Activated T-cell treated with anti-CD3 and anti-CD28 coated beads for 24 hours (primary cell): ENCODE measurements at regions not wholly inside any gene's neighbourhood (a gene's known extent, or its start where the extent isn't known, plus 50 kb on each side); places are given as distances from the start of the nearest gene placed in this dataset.
"Not testable (repeated sequence)": the region's sequence is repeated elsewhere in the genome, so short reads cannot be mapped to it uniquely, and the experiment has no call there.

Experiments used
- DNase-seq: peaks from one replicate; pipeline ENCODE4 v3.0.0-alpha.2; 2020; ENCODE audit warnings: low read depth

DNA sequence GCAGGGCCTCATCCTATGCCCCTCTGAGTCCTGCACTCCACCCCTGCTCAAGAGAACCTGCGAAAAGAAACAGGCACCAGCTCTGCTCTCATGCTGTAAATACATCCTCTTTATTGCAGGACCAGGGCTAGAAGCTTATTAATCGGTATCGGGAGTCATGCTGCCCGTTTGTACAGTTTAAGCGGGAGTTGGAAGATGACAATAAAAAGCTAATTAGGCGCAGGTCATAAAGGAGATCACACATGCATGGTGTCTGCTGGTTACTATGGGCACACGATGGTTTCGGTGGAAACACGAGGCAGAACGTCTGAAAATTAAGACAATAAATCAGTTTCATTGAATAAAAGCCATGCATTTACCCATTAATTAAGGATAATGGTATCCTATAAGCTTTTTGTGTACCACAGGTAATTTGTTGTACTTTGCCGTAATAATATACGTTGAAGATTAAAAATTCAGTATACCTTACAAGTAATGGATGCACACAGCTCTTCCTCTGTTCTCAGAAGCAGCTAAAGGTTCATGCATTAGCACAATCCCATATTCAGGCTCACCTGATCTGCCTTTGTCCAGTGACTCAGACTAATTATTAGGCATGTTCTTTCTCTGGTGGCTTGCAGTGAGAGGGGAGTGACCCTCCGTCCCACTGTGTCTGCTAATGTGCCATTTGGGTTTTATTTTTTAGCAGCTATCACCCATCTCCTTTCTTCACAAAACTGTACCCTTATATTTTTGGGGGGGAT is 406.0 kb downstream of the TSHZ3 start:
- no peak for DNase-seq

DNA sequence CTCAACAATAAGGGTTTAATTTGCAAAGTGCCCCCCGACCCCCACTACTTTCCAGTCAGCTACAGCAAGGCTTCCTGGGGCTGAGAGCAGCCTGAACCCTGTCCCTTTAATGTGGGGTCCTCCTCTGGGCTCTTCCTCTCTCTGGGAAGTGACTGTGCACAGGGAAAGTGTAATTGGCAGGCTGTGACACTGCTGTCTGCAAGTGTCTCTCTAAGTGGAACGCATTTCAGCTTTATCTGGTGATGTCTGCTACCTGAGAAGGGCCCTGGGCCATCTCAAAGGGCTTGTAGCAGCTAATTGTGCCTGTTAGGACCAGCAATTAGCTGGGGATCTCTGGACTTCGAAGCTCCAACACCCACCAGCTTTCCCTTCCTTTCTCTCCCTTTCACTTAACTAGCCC is 406.6 kb downstream of the TSHZ3 start:
- DNase-seq, result no peak

DNA sequence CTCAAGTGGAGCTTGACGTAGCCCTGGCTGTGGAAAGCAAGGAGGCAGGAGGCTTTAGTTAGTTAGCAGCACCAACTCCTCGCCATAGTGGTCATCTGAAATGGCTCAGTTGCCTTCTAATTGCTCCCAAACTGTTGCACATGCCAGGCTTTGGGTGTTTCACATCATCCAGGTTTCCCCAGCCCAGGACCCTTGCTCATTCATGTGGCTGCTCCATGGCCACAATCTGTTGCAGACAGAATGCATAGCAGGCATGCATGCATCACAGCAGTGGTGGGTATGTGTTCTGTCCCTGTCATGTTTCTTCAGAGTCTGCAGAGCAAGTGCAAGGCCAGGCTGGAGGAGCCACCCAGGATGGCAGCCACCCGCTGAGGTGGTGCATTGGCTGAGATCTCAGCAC is 407.6 kb downstream of the TSHZ3 start:
- no peak for DNase-seq

DNA sequence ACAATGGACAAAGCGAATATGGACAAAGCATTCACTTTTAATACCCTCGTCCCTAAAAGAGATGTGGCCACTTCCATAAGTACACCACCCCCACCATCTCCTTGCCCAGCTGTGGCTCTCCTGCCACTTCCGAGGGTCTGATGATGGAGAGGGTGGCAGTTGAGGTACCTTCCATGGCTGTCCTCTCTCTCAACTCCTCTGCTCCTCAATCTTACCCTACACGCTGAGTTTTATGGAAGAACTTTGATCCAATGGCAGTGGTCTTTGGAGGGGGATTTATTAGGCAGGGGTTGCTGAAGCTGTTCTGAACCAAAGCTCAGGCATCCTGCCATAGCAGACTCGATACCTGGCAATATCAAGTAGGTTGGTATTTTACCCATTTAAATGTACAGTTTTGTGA is 413.0 kb downstream of the TSHZ3 start:
- DNase-seq, result no peak

DNA sequence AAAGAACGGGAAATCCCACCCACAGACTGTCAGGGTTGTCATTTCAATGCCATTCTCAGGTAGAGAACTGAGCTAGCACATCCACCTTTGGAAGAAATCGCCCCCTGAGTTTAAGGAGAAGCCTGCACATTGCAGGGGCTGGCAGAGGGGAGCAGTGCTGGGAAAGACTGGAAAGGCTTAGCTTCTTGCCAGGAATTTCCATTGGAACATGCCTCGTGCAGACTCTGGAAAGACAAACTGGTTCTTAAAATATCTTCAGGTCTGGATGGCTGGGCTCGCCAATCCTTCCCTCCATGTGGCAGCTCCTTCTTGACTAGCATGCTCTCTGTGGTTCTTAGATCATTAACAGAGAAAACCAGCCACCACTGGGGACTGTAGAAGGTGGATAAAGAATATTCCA is 414.1 kb downstream of the TSHZ3 start:
- no peak for DNase-seq

DNA sequence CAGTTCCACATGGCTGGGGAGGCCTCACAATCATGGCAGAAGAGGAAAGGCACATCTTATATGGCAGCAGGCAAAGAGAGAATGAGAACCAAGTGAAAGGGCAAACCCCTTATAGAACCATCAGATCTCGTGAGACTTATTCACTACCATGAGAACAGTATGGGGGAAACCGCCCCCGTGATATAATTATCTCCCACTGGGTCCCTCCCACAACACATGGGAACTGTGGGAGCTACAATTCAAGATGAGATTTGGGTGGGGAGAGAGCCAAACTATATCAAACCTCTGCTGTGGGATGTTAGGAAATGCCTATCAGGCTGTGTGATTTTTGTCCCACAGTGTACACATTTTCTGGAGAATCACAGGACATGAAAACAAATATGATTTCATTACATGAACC is 415.8 kb downstream of the TSHZ3 start:
- not testable (repeated sequence) for DNase-seq

DNA sequence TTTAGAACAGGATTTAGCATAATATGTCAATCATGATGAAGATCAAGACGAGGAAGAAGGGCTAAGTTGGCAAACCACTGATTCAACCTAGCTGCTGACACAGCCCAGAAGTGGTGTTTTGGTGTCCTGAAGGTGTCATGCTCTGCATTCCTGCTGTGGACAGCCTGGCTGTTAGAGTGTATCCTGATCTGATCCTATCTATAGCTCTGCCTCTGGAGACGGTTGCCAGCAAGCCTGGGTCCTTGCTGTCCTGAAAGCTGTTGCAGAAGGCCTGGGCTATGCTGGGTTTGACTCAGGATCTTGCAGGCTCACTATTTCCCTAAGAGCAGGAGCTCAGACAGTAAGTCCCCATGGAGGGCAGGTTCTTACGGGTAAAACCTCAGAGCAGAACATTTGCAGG is 416.4 kb downstream of the TSHZ3 start:
- DNase-seq, result no peak

DNA sequence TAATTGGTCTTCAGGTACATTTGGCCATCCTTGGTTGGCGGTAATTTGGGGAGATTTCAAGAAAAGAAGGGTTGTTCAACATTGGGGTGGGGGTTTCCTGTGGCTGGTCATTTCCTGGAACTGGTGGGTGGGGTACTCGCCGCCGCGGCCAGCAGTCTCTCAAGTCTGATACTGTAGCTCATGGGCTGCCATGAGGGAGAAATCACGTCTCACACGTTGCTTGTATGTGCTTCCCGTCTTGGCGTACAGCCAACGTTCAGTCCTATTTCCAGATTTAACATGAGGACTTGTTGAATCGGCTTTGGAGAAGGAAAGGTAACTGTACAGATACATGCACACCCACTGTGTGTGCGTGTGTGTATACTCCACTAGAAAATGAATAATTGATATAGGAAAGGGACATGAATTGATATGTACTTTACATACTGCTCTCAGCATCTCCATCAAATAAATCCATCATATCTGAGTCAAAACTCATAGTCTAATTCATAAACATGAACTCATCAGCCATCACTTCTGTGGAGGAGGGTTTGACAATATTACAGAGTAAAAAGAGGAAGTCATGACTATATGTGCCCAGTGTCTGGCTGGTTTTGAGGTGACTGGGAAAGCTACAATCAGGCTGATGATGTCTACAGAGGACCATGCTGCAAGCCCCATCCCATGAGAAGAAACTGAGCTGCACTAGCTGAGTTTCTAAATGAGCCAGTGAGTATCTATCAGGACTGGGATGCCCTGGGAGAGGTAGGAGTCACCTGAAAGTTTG is 418.1 kb downstream of the TSHZ3 start:
- DNase-seq, result no peak

DNA sequence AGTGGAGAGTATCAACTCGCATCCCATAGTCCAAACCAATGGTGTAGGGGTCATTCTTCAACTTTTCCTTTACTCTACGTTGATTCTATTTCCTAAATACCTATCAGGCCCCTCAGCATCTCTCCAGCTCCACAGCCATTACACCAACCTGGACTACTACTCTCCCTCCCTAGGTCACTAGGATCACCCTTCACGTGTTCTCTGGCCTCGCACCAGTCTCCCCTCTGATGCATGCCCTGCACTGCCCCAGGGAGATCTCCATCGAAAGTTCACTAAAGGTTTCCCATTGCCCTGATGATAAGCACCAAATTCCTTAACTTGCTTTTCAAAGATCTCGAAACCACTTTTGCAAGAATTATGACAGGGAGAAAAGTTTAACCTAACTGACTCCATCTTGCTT is 421.5 kb downstream of the TSHZ3 start:
- no peak for DNase-seq

DNA sequence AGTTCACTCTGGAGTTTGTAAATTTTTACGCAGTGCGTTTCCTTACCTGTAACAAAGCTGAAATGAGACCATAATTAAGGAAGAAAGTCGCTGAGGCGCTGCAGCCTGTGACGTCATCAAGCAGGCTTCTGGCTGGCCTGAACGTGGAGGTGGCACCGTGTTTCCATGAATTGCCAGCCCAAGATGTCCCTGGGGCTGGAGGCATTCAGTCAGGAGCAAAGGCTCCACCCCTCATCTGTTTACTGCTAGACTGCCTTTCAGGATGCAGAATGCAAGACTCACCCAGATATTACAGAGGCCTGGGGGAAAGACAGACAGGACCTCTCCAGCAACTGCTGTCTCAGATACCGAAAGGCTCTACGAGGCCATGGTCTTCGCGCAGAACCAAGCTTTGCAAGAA is 424.6 kb downstream of the TSHZ3 start:
- no peak for DNase-seq

DNA sequence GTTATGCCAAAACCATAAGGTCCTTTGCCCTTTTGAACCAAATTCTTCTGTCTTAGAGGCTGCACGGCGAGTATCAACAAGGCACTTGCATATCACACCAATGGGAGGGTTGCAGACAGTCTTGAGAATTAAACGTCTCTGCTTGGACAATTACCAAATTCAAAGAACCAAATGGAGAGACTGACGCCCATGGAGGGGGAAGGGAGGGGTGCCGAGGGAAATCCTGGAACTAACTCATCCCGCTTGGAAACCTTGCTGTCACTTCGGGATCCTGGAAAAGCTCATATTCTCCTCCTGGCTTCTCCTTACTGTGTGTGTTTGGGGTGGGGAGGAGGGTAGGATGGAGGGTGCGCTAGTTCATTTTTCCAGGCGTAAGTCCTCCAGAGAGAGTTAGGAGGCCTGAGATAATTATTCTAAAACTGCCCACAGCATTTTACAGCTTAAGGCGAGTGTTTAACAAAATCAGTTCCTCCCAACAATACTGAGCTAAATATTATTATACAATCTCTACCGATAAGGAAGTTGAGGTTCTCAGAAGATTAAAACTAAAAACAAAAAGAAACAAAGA is 425.1 kb downstream of the TSHZ3 start:
- no peak for DNase-seq

DNA sequence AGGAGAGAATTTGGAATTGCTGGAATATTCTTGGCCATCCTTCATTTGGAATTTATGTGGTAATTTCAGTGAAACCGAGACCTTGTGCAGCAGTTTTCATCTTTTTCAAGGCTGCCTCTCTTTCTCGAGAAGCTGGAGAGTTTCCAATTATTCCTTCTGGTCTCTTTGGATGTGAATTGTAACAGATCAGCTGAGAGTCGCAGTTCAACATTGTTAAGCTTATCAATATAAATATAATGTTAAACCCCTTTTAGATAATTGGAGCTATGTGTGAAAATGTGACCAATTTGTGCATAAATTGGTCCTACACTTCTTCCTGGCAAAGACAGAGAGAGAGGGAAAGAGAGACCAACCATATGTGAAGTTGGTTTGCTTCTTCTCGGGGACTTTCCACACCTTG is 425.6 kb downstream of the TSHZ3 start:
- no peak for DNase-seq

DNA sequence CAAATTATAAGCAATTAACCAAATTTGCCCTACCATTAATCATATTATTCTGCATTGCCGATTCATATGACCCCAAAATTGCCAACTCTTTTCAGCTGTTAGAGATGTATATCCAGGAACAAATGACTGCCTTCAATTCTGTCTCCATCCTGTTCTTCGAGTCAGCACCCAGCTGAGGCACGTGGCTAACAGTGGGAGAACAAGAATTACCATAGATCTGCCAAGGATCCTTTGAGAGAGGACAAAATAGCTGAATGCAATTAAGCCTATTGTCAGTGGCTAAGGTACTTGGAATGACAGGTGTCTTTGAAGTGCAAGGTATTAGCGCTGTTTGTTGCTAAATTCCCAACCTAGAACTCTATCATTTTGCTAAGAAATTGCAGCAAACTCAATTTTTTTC is 426.1 kb downstream of the TSHZ3 start:
- DNase-seq, result no peak

DNA sequence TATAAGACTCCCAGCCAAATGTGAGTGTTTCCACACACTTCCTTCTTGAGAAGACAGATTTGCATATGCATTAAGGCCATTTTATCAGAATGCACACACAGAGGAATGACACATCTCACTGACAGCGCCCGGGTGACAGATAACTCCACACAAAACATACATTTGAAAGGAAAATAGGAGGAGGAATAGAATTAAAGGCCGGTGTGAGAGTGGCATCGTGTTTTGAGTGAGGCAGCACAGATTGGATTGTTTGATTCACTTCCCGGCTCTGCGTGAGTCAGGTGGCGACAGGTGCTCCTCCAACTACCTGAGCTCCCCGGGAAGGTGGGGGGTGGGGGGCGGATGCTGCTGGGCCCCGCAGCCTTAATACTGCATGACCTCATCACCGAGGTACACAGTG is 429.0 kb downstream of the TSHZ3 start:
- no peak for DNase-seq

DNA sequence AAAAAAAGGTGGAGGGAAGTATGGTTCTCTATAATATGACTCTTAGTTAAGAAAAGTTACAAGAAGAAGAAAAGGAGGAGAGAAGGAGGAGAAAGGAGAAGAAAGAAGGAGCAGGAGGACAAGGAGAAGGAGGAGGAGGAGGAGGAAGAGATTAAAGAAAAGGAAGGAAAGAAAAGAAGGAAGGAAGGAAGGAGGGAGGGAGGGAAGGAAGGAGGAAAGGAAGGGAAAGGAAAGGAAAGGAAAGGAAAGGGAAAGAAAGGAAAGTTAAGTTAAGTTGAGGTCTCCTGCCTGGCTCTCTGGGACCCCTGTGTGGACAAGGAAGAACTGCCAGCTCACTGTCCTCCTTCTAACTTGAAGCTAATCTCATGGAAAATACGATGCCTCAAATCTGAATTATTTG is 429.5 kb downstream of the TSHZ3 start:
- no peak for DNase-seq

DNA sequence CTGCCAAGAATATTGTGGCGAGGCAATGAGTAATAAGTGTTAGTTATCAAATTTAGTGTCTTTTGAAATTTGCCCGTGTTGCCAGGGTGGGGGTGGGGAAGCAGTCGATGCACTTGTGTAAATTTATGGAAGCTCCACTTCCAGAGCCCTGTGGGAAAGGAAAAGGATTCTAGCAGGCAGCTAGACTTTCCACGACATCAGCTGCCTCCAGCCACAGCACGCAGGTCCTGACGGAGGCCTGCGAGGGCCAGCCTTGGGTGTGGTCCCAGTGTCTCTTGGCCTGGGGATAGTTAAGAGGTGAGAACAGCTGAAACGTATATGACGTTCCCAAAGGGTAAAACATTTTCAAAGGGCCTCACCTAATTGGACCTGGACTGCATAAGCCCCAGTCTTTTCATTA is 433.0 kb downstream of the TSHZ3 start:
- DNase-seq, result no peak

DNA sequence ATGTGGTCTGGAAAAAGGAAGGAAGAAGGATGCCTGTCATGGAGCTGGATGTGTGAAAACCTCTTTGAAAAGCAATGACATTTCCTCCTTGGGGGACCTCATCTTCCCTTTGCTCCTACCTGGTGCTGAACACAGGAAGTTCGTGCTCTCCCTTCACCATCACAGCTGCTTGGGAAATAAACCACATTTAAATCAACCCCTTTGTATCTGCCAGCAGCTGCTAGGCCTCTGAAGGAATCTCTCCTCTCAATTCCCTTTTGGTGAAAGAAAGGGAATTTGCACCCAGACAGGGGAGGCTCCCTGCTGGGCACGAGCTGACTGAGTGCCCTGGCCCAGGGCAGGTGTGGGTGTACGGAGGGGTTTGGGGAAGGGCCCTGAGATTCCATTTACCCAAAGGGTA is 437.7 kb downstream of the TSHZ3 start:
- DNase-seq, result no peak

DNA sequence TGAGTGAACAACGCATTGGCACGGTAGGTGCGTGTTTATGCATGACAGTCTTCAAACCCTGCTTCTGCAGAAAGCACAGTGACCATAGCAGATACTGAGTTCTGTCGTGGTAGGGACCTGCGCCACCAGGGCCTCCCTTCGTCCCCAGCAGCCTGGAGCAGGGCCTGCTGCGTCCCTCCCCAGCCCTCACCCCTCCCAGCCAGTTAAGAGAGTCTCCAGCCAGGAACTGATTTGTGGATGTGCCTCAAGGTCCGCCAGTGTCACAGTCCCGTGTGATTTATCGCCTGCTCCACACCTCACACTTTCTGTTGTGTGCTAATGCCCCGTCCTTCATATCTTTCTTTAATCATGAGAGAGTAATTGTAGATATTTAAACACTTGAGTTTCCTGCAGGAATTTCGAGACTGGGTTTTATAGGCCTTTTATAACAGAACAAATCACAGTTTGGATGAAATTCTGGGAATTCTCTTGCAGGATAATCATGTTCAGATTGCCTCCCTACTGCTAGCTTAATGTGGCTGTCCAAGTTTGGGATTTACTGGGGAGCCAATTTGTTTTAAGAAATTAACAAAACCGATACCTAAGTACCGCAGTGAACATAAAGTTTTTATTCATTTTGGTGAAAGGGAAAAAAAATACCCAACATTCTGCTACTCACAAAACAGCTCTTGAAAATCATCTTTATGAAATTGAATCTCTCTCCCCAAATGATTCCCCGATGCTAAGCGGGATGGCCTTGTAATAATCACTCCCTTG is 438.6 kb downstream of the TSHZ3 start:
- DNase-seq, result no peak

DNA sequence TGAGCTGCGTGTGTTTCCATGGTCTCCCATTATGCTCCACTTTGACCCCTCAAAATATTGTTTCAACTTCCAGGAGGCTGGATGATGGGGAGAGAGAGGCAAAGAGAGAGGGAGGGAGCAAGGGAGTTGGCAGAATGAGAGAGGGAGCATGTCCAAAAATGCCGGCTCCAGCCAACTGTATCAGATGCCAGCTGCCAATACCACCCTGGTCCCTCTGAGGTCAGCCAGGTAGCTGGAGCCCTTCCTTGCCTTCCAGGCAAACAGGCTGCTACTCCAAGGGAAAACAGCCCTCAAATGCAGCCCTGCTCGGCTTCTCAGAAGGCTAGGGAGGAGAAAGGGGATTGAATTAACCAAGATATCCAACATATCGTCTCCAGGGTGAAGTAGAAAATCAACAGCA is 440.0 kb downstream of the TSHZ3 start:
- DNase-seq, result no peak

DNA sequence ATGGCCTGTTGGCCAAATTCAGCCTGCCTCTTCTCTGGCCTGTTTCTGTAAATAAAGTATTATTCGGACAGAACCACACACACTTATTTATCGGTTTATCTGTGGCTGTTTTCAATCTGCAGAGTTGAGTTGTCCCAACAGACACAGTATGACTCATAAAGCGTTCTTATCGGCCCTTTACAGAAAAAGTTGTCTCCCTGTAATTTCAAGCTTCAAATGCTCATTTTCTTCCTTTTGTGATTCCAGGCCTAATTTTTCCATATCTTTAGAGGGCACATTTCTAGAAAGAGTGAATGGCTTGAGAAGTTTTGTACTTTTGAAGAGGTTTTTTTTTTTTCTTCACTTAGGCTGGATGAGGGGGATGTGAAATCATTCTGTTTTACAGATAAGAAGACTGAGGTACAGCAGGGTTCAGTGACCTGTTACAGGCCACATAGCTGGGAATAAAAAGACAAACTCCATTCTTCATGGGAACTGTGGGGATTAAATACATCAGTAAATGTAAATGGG is 440.9 kb downstream of the TSHZ3 start:
- no peak for DNase-seq

DNA sequence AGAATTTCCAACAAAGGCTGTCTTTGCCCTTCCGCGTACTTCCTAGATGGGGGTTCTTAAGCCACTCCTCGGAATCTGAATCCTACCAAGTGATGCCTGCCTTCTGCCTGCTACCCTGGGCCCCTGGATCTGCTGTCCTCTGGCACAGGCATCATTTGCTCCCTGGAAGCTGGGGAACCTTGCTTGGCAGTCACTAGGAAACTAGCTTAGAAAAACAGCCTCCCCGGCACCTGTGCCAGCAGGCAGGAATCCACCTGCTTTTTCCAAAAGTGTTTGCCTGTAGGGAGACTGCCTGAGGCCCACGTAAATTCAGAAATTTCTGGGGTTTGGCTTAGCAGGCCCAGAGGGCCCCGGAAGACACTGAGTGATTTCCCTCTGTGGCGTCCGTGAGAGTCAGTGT is 442.4 kb downstream of the TSHZ3 start:
- DNase-seq, result no peak

DNA sequence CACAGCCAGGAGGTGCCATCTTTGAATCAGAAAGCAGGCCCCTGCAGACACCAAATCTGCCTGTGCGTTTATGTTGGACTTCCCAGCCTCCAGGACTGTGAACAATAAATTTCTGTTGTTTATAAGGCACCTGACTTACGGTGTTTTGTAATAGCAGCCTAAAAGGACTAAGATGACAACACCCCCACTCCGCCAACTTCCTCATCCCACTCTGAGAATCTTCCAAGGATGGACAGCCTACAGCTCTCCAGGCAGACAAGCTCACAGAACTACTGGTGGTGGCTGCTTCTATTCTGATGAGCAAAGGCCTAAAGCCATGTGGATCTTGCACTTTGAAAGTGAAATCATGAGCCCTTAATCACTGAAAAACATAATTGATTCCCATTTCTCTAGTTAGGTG is 449.2 kb downstream of the TSHZ3 start:
- DNase-seq, result no peak
